Hepatocyte (in vitro differentiated cells): ENCODE measurements at regions not wholly inside any gene's neighbourhood (a gene's known extent, or its start where the extent isn't known, plus 50 kb on each side); places are given as distances from the start of the nearest gene placed in this dataset.

ENCODE experiments used
- DNase-seq: peaks from one replicate; pipeline ENCODE4 v3.0.0-alpha.2; 2016; ENCODE audit warnings: low spot score
- H2AFZ ChIP-seq: fragments of 200-600 bp; sonication (generic); 2 replicates; pipeline ENCODE4 v1.6.0; 2016; ENCODE audit warnings: antibody characterized with exemption, mild to moderate bottlenecking
- H3K27ac ChIP-seq: fragments of 200-600 bp; sonication (generic); 2 replicates; pipeline ENCODE4 v1.5.1; 2016; ENCODE audit warnings: mild to moderate bottlenecking
- H3K27me3 ChIP-seq: fragments of 200-600 bp; sonication (generic); 2 replicates; pipeline ENCODE4 v1.6.1; 2016
- H3K36me3 ChIP-seq: fragments of 200-600 bp; sonication (generic); replicated peaks from 2 replicates; pipeline ENCODE4 v1.5.1; 2016; ENCODE audit warnings: low read depth; ENCODE audit not compliant: insufficient read depth
- H3K4me1 ChIP-seq: fragments of 200-600 bp; sonication (generic); 2 replicates; pipeline ENCODE4 v1.5.1; 2016; ENCODE audit warnings: mild to moderate bottlenecking, moderate library complexity; ENCODE audit not compliant: insufficient read depth
- H3K4me2 ChIP-seq: fragments of 200-600 bp; sonication (generic); 2 replicates; pipeline ENCODE4 v1.6.0; 2016
- H3K4me3 ChIP-seq: fragments of 200-600 bp; sonication (generic); 2 replicates; pipeline ENCODE4 v1.5.1; 2016; ENCODE audit warnings: mild to moderate bottlenecking
- H3K79me2 ChIP-seq: fragments of 200-600 bp; sonication (generic); 2 replicates; pipeline ENCODE4 v1.6.0; 2017; ENCODE audit warnings: mild to moderate bottlenecking
- H3K9me2 ChIP-seq: fragments of 200-600 bp; sonication (generic); replicated peaks from 2 replicates; pipeline ENCODE4 v1.6.0; 2017; ENCODE audit warnings: mild to moderate bottlenecking; ENCODE audit not compliant: insufficient read depth
- H3K9me3 ChIP-seq: fragments of 200-600 bp; sonication (generic); 2 replicates; pipeline ENCODE4 v1.5.1; 2016; ENCODE audit warnings: low read depth, mild to moderate bottlenecking
- H4K20me1 ChIP-seq: fragments of 200-600 bp; sonication (generic); 2 replicates; pipeline ENCODE4 v1.6.0; 2016; ENCODE audit warnings: mild to moderate bottlenecking; ENCODE audit not compliant: insufficient read depth, poor library complexity, severe bottlenecking
- EZH2 ChIP-seq: fragments of 200-600 bp; sonication (generic); IDR thresholded peaks from 2 replicates; pipeline ENCODE4 v1.6.1; 2016; ENCODE audit warnings: antibody characterized with exemption, mild to moderate bottlenecking, borderline replicate concordance
- EZH2phosphoT487 ChIP-seq: fragments of 200-600 bp; sonication (generic); IDR thresholded peaks from one replicate; pipeline ENCODE4 v1.6.1; 2018; ENCODE audit warnings: antibody characterized with exemption, mild to moderate bottlenecking, low read depth, moderate library complexity; ENCODE audit not compliant: unreplicated experiment, severe bottlenecking
- WGBS: methylation state at CpG from one replicate; pipeline ENCODE4 v1.1.6; 2016; ENCODE audit warnings: low lambda C conversion rate; ENCODE audit errors: missing lambda C conversion rate; 5-methylcytosine and 5-hydroxymethylcytosine counted together
- TF ChIP-seq, protein P1 (sequence below): fragments of 200-600 bp; sonication (generic); IDR thresholded peaks from 2 replicates; pipeline ENCODE4 v1.5.1; 2016; ENCODE audit warnings: antibody characterized with exemption, mild to moderate bottlenecking; ENCODE audit not compliant: poor library complexity

DNA sequence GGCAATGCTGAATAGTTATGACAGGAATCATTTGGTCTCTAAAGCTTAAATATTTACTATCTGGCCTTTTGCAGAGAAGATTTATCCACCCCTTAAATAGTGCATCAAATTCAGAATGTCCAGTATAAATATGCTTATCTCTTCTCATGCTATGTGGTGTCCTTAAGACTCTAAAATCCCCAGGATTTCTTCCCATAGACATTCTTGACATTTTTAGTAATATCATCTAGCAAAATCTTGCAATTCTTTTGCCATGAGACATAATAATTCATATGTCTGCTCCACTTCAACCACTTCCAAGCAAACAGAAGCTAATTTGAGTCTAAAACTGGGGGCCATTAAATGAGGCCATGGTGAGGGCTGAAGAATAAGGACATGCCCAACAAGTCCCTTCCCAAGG, 1923.4 kb upstream of the CDH9 start:
- Histone ChIP-seq H3K9me2 (no peaks in the 10 kb centered on the region), H3K27ac (no peak overlapping the region), H4K20me1 (no peaks in the 10 kb centered on the region), H3K9me3 (no peaks in the 10 kb centered on the region), H3K79me2 (no peaks in the 10 kb centered on the region), H3K4me2 (no peak overlapping the region), H2AFZ (no peak overlapping the region), H3K27me3 (no peaks in the 10 kb centered on the region), H3K36me3 (no peaks in the 10 kb centered on the region), H3K4me3 (no peak overlapping the region), H3K4me1 (no peaks in the 10 kb centered on the region)
- DNase-seq: no peak
- TF ChIP-seq, protein P1, sequence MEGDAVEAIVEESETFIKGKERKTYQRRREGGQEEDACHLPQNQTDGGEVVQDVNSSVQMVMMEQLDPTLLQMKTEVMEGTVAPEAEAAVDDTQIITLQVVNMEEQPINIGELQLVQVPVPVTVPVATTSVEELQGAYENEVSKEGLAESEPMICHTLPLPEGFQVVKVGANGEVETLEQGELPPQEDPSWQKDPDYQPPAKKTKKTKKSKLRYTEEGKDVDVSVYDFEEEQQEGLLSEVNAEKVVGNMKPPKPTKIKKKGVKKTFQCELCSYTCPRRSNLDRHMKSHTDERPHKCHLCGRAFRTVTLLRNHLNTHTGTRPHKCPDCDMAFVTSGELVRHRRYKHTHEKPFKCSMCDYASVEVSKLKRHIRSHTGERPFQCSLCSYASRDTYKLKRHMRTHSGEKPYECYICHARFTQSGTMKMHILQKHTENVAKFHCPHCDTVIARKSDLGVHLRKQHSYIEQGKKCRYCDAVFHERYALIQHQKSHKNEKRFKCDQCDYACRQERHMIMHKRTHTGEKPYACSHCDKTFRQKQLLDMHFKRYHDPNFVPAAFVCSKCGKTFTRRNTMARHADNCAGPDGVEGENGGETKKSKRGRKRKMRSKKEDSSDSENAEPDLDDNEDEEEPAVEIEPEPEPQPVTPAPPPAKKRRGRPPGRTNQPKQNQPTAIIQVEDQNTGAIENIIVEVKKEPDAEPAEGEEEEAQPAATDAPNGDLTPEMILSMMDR: no peak
- TF ChIP-seq EZH2phosphoT487 (no peak), EZH2 (no peak)

DNA sequence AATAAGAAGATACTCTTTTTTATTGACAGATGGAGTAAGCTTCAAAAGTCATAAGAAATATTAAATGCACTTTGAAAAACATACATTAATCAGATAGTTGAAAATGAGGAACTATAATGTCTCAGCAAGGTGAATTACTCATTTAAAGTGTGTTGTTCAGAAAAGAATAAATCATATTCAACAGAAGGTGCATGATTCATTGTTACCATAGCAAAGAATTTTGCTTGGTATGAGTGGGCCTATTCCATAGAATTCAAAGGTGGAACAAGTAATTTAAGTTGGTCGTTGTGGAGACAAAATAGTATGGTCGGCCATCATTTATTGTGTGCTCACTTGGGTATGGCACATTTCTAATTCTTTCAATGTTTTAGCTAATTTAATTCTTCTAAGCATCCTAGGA, 1920.2 kb upstream of the CDH9 start:
- H3K36me3 ChIP-seq: no peaks in the 10 kb centered on the region
- TF ChIP-seq EZH2: no peak
- TF ChIP-seq EZH2phosphoT487: no peak
- TF ChIP-seq, protein P1: no peak
- 81% methylated on average over 2 of the region's 2 CpGs for WGBS
- H3K9me3 ChIP-seq: no peaks in the 10 kb centered on the region
- no peaks in the 10 kb centered on the region for H3K9me2 ChIP-seq
- no peak overlapping the region for H3K4me3 ChIP-seq
- H4K20me1 ChIP-seq: no peaks in the 10 kb centered on the region
- no peak overlapping the region for H3K4me2 ChIP-seq
- no peak overlapping the region for H2AFZ ChIP-seq
- H3K79me2 ChIP-seq: no peaks in the 10 kb centered on the region
- H3K27ac ChIP-seq: no peak overlapping the region
- no peaks in the 10 kb centered on the region for H3K27me3 ChIP-seq
- no peak for DNase-seq
- H3K4me1 ChIP-seq: no peaks in the 10 kb centered on the region

DNA sequence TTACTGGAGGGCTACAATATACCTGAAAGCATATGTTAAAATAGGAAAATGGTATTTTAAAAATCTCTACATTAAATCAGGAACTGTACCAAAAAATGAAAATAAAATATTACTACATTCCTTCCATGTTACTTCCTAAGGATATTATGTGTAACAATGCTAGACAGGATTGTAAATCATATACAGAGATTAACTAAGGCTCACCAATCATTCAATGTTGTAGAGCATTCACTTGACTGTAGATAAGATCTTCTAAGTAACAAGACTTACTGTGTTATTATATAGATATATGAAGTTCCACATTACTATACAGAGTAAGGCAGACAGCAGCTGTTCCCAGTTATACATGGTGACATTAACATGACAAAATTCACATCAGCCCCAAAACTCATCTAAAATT, 1919.1 kb upstream of the CDH9 start:
- DNase-seq: no peak
- no peaks in the 10 kb centered on the region for H3K9me2 ChIP-seq
- no peak overlapping the region for H3K27ac ChIP-seq
- H3K9me3 ChIP-seq: no peaks in the 10 kb centered on the region
- H3K4me3 ChIP-seq: no peak overlapping the region
- H2AFZ ChIP-seq: no peak overlapping the region
- TF ChIP-seq EZH2phosphoT487: no peak
- TF ChIP-seq, protein P1: no peak
- no peak for TF ChIP-seq EZH2
- no peaks in the 10 kb centered on the region for H3K4me1 ChIP-seq
- H4K20me1 ChIP-seq: no peaks in the 10 kb centered on the region
- H3K79me2 ChIP-seq: no peaks in the 10 kb centered on the region
- no peaks in the 10 kb centered on the region for H3K36me3 ChIP-seq
- H3K4me2 ChIP-seq: no peak overlapping the region
- no peaks in the 10 kb centered on the region for H3K27me3 ChIP-seq

DNA sequence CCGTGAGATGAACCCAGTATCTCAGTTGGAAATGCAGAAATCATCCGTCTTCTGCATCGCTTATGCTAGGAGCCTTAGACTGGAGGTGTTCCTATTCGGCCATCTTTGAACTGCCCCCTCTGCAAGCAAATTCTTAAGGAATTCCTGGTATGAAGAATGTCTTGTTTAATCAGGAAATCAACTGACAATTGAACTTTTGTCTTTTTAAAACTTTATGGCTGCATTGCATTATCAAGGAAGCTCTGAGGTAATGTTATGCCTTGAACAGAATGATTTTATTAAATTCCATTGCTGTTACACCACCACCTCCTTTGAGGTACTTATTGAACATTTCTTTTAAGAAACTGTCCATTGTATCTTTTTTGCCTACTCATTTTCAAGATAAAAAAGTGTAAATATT, 1915.7 kb upstream of the CDH9 start:
- Histone ChIP-seq H3K36me3 (no peaks in the 10 kb centered on the region), H2AFZ (no peak overlapping the region), H3K27me3 (no peaks in the 10 kb centered on the region), H3K4me2 (no peak overlapping the region), H3K79me2 (no peaks in the 10 kb centered on the region), H3K9me3 (no peaks in the 10 kb centered on the region), H3K27ac (no peak overlapping the region), H3K9me2 (no peaks in the 10 kb centered on the region), H4K20me1 (no peaks in the 10 kb centered on the region), H3K4me3 (no peak overlapping the region), H3K4me1 (no peaks in the 10 kb centered on the region)
- no peak for DNase-seq
- 91% methylated on average over 4 of the region's 4 CpGs for WGBS
- TF ChIP-seq EZH2phosphoT487: no peak
- TF ChIP-seq EZH2: no peak
- TF ChIP-seq, protein P1: no peak
